A673 (cell line): ENCODE measurements at regions not wholly inside any gene's neighbourhood (a gene's known extent, or its start where the extent isn't known, plus 50 kb on each side); places are given as distances from the start of the nearest gene placed in this dataset.
"Not testable (repeated sequence)": the region's sequence is repeated elsewhere in the genome, so short reads cannot be mapped to it uniquely, and the experiment has no call there.

Experiments used
- CTCF ChIP-seq: fragments of 300-800, 200-600 bp; sonication (generic); conservative IDR thresholded peaks from 2 replicates; pipeline ENCODE4 v1.5.1; 2017; ENCODE audit warnings: low read depth, mild to moderate bottlenecking, antibody characterized with exemption, low read length, moderate library complexity, mixed read lengths
- EZH2 ChIP-seq: fragments of 200-600 bp; sonication (generic); IDR thresholded peaks from 2 replicates; pipeline ENCODE4 v1.6.1; 2017; ENCODE audit warnings: borderline replicate concordance, low read depth, mild to moderate bottlenecking, mixed read lengths, antibody characterized with exemption, low read length; ENCODE audit not compliant: poor library complexity, severe bottlenecking

GRCh38 chrY:10648813-10649212 is 1121.1 kb downstream of the TSPY10 start:
- not testable (repeated sequence) for TF ChIP-seq CTCF, EZH2
